ENCODE measurements at regions not wholly inside any gene's neighbourhood (a gene's known extent, or its start where the extent isn't known, plus 50 kb on each side); places are given as distances from the start of the nearest gene placed in this dataset.

DNA sequence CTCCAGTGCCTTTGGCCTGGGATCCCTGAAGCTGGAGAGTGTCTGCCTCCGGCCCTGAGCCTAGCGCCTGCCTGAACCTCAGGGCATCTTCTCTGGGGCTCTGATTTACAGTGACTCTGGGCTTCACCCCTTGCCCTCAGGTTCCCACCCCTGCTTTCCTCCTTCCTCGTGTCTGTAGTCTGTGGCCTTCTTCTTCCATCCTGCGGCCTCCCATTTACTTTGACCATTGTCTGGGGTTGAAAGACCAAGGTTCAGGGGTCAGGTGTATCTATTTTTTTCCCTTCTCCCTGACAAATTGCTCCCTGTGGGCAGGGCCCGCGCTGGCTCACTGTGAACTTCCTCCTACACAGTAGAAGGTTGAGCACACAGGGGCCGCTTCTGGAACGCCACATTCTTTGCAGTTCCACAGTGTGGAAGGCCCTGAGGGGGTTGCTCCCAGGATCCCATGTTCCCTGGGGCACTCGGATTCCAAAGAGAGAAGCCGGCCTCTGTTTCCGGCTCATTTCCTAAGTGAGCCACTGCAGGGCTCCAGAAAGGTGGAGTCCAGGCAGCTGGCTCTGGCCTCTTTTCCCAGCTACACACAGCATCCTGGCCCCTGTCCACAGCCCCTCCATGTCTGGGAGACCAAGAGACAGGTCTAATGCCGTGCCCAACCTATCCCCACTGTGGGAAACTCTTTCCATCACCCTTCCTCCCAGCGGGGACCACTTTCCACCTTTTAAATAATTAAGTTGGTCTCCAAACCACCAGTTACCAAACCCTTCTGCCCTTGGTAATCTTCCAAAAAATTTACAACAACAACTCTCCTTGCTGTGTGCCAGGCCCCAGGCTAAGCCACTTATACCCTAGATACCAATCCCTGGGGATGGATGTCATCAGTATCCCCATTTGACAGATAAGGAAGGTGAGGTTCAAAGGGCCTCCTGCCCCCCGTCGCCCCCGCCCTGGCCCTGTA, 140.3 kb upstream of the IER5L start (continued):
- TF ChIP-seq, protein P1, sequence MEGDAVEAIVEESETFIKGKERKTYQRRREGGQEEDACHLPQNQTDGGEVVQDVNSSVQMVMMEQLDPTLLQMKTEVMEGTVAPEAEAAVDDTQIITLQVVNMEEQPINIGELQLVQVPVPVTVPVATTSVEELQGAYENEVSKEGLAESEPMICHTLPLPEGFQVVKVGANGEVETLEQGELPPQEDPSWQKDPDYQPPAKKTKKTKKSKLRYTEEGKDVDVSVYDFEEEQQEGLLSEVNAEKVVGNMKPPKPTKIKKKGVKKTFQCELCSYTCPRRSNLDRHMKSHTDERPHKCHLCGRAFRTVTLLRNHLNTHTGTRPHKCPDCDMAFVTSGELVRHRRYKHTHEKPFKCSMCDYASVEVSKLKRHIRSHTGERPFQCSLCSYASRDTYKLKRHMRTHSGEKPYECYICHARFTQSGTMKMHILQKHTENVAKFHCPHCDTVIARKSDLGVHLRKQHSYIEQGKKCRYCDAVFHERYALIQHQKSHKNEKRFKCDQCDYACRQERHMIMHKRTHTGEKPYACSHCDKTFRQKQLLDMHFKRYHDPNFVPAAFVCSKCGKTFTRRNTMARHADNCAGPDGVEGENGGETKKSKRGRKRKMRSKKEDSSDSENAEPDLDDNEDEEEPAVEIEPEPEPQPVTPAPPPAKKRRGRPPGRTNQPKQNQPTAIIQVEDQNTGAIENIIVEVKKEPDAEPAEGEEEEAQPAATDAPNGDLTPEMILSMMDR (IDR thresholded peaks at IDR 0.05; ENCODE audit: control extremely low read depth in 1 of 3, insufficient read depth in 1 of 3, low read depth in 1 of 3, low read length in 3 of 3) = no peak
- TF ChIP-seq HDAC6 (IDR thresholded peaks at IDR 0.05; ENCODE audit: low read depth, low read length) (no peak), CBX5 (IDR thresholded peaks at IDR 0.05; ENCODE audit: low read depth, low read length) (no peak), CHD1 (IDR thresholded peaks at IDR 0.05; ENCODE audit: low read depth, low read length) (no peak), BACH1 (IDR thresholded peaks at IDR 0.05; ENCODE audit: low read length) (no peak)
